NCI-H345 (cell line): ENCODE measurements at regions not wholly inside any gene's neighbourhood (a gene's known extent, or its start where the extent isn't known, plus 50 kb on each side); places are given as distances from the start of the nearest gene placed in this dataset.
"Not testable (repeated sequence)": the region's sequence is repeated elsewhere in the genome, so short reads cannot be mapped to it uniquely, and the experiment has no call there.

ENCODE experiments used
- DNase-seq: peaks from one replicate; lab custom pipeline; 2025; lab: John Stamatoyannopoulos, UW

DNA sequence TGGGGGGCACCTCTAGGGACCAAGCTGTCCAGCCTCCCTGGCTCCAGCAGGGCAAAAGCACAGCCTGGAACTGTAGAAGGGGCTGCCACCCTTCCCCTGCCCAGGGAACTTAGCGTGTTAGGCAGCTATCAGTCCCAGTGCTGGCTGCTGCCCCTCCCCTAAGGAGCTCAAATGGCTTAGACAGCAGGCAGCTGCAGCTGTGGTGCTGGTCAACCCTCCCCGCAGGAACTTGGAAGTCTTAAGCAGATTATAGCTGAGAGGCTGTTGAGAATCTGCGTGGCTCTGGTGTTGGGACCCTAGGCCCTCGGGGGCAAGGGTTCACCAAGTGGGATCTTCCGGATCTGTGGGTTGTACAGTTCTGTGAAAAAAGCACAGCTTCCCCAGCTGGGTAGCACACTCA, 536.5 kb upstream of the CDH10 start:
- DNase-seq: no peak

DNA sequence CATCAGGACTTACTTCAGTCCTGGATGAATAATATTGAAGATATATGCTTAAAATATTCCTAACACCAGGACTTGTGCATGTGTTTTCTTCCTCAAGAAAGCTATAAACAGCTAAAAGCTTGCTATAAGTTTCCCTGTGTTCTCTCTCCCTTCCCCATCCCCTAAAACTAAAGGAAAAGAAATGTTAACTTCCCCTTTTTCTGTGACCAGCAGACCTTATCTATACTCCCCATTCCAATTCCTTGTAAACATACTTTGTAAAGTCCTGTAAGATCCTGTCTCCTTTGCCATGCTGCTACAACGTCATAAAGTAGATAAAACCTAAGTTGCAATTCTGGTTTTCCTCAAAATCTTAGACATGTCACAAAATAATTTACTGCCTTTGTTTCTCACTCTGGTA, 517.8 kb upstream of the CDH10 start:
- not testable (repeated sequence) for DNase-seq

DNA sequence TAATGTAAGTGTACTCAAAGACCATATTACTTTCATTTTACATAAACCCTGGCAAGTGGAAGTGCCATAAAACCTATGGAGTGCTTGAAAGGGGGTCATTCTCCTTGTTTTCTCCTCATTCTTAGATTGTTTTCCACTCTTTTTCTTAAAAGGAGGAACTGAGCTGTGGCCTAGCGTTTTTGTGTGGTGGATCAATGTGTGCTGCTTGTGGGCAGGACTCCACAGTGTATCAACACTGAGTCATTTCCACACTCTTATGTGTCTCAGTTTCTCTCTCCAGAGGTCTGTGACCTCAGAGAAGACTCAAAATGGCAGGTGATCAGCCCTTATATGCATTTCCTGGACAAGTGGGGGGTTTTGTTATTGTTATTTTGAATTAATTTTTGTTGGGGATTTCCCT, 516.1 kb upstream of the CDH10 start:
- no peak for DNase-seq

DNA sequence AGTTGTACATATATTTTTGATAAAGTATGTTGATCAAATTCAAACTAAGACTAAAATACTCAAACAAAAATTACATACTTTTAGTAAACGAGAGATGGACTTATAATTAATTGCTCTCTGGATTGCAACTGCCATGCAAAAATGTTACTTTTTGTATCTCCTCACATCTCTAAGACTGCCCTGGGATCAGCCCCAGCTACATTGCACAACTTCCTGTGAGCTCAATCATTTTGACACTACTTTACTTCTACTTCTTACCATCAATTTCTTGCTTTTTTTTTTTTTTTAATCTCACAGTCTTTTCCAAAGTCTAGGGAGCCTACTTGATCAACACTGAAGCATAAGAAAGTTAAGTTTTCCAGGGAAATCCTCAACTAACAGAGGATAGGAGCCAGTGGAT, 506.0 kb upstream of the CDH10 start:
- DNase-seq: no peak

DNA sequence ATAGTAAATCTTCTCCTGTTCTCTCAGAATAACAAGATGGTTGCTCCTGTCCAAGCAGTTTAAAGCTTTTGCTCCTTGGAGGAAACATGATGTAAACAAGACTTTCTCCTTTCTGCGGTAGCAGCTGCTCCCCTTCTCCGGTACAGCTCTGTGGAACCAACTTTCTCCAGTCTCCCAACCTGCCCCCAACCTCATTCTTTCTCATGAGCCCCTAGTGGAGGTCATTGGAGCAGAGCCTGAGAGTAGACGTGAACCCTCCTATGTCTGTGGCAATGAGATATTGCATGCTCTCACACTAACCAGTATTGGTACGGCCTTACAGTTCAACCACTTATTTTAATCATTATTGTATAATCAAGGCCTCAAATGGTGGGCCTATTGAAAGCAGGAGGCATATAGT, 483.8 kb upstream of the CDH10 start:
- no peak for DNase-seq

DNA sequence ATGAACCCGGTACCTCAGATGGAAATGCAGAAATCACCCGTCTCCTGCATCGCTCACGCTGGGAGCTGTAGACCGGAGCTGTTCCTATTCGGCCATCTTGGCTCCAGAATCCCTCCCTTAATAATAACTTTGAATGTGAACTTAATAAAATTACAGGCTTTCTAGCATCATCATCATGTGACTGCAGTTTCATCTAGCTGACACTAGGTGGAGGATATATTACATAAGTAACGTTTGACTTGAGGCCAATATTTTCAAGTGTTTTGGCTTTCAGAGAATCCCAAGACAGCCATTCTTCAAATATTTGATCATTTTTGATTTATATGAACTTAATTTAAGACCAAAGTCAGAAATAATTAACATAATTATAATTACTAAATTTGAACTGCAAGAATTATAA, 474.9 kb upstream of the CDH10 start:
- DNase-seq: no peak

DNA sequence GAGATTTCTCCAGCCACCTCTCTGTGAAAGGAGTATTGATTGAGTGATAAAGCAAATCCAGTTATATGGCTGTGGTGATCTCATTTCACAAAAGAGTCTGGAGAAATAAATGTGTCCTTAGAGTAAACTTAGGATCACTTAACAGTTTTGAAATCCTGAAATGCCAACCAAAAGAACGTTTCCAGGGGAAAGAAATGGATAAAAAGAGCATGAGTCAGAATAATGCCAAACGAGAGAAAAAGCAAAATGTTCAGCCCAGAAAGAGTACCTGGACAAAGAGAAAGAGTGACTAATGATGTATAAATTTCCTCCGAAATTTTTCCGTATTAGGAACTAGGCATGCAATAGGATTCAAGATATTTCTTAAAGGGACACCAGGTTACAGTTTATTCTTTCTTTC, 463.1 kb upstream of the CDH10 start:
- no peak for DNase-seq

GRCh38 chr5:25099538-25099937, 454.8 kb upstream of the CDH10 start:
- DNase-seq: no peak

DNA sequence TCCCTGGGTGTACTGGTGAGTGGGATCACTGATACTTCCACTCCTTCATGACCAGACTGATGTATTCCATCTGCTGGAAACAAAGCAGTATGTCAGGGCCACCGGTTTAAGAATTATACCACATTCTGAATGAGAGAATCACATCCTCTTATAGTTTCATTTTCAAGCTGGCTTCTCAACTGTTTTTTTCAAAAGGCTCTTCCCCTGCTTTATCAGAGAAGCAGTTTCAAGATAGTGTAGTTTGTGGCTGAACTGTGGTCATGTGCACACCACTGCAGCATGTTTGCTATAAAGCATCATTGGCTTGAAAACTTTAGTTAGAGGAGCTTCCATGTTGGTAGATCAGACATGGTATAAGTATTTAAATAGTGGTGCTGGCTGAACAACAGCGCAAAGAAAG, 450.5 kb upstream of the CDH10 start:
- DNase-seq: no peak

GRCh38 chr5:25094219-25094618, 449.4 kb upstream of the CDH10 start:
- no peak for DNase-seq

DNA sequence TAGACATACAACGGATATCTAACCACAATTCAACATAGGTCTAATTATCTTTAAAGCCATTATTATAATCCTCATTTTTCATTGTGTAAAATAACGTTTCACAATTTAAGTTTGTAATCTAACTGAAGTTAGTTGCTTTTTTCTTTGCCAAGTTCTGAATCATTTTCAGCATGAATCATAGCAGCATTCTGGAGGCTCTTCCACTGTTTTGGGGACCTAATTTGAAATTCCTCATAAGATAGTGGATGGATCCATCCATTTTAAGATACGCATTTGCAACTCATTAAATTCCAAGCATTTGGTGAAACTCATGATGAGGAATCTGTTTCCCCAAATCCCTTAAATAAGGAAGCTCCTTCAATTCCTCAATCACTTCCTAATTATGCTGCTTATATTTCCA, 447.1 kb upstream of the CDH10 start:
- no peak for DNase-seq

GRCh38 chr5:25090854-25091253, 446.1 kb upstream of the CDH10 start:
- DNase-seq: no peak

DNA sequence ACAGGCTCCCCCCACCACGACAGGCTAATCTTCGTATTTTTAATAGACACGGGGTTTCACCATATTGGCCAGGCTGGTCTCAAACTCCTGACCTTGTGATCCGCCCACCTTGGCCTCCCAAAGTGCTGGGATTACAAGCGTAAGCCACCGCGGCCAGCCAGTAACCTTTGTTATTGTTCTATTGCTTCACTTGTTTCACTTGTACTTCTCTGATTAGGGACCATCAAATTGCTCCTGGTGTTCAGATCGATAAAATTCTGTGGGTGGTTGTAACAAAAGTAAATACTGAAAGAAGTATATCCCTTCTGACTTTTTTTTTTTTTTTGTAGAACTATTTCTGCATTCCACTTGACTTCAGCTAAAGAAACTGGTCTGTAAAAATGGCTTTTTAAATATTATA, 445.5 kb upstream of the CDH10 start:
- no peak for DNase-seq

DNA sequence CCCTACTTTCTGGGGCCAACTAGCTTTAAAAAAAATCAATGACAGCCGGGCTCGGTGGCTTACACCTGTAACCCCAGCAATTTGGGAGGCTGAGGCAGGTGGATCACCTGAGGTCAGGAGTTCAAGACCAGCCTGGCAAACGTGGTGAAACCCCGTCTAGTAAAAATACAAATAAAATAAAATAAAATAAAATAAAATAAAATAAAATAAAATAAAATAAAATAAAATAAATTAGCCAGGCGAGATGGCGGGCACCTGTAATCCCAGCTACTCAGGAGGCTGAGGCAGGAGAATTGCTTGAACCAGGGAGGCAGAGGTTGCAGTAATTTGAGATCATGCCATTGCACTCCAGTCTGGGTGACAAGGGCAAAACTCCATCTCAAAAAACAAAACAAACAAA, 443.9 kb upstream of the CDH10 start:
- not testable (repeated sequence) for DNase-seq

GRCh38 chr5:25083261-25083660, 438.5 kb upstream of the CDH10 start:
- not testable (repeated sequence) for DNase-seq

- DNase-seq: no peak
These were observed 421.5 kb upstream of the CDH10 start for GRCh38 chr5:25066239-25066638.

GRCh38 chr5:25064306-25064705, 419.5 kb upstream of the CDH10 start:
- no peak for DNase-seq

DNA sequence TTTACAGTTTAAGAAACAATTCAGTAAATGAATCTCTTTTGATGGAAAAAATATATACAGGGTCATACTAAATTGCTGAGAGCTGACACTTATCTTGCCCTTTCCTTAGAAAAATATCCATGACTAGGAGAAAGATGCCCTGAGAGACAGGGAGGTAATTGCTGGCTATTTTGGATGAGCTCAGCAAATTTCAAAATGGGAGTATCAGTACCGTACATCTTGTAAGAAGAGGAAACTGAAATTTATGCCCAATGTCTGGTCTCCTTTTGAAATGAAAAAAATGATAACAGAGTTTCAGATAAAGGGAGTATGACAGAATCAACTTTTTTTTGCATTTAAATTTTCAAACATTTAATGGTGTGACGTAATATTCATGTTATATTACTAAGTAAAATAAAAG, 415.8 kb upstream of the CDH10 start:
- no peak for DNase-seq

DNA sequence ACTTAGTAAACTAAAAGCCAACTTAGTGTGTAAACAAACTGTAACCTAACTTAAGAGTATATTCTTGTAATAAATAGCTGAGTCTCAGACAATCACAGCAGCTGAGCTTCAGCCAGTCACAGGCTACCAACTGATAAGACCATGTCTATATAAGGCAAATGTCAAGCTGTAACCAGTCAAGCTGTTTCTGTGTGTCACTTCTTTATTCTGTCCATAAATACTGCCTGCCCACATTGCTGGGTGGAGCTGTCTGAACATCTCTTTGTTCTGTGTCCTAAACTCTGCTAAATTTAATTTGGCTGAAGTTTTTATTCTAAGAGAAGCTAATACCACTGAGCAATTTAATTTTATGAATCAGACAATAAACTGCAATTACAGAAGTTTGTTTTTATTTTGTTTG, 412.1 kb upstream of the CDH10 start:
- DNase-seq: no peak

DNA sequence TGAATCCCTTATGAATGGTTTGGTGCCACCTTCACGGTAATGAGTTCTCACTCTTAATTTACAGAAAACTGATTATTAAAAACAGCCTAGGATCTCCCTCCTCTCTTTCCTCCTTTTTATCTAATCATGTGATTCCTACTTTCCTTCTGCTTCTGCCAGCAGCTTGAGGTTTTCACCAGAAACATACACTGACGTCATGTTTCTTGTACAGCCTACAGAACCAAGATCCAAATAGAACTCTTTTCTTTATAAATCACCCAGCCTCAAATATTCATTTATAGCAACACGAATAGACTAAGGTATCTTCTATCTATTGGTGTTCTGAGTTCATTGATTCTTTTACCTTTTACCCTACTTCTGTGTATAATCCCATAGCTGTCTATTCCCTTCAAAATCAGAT, 388.9 kb upstream of the CDH10 start:
- no peak for DNase-seq

DNA sequence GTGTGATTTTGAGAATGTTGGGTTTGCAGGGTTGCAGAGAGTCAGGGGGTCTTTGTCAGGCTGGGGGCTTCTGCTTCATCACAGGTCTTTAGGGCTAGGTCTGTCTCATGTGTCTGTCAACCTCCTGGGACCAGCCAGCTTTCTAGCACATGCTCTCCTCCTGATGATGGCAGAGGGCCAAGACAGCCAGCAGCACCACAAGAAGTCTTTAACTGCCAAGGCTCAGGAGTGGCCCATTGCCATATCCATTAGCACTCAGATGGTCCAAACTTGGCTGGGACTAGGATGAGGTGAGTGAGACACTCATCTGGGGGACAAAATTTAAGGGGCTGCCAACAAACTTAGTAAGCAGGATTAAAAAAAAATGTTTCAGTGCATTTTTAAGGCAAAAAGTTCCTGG, 384.2 kb upstream of the CDH10 start:
- DNase-seq: peak; percentile 58

- DNase-seq: no peak
These were observed 382.7 kb upstream of the CDH10 start for GRCh38 chr5:25027526-25027925.

- DNase-seq: no peak
These were observed 382.3 kb upstream of the CDH10 start for GRCh38 chr5:25027061-25027460.

DNA sequence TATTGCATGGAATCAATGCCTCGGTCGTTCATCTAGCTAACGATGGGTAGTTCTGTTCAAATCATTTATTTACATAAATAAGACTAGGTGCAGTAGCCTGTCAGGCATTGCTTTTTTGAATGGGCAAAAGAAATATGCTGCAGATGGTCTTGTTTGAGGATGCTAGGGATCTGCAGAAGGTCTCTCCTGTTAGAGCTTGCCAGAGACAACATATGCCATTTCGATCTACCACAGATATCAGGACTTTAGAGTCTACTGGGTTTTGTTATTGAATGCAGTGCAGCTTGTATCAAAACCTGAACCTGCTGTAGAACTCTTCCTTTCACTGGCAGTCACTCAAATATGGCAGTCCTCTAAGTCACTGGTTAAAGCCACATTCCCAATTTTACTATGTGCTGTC, 381.1 kb upstream of the CDH10 start:
- no peak for DNase-seq

GRCh38 chr5:25020454-25020853, 375.7 kb upstream of the CDH10 start:
- DNase-seq: no peak
